Activated CD8-positive, alpha-beta memory T cell treated with anti-CD3 and anti-CD28 coated beads, Interleukin-2, amount 10 ng/mL, durations not matched to agents 7 days and 5 days (primary cell): ENCODE measurements at regions not wholly inside any gene's neighbourhood (a gene's known extent, or its start where the extent isn't known, plus 50 kb on each side); places are given as distances from the start of the nearest gene placed in this dataset.

Source experiments
- ATAC-seq: fragments of 150-1000 bp; cut with Tn5 transposase; one replicate; pipeline ENCODE4 v1.10.0; 2021; ENCODE audit warnings: moderate library complexity
- CTCF ChIA-PET: fragments of 350-600 bp; sonication (Branson Sonifier 250); formaldehyde crosslinking; loops from one replicate; lab custom pipeline; 2021; ENCODE audit warnings: antibody characterized with exemption; lab: Charles Lee
- DNase-seq: peaks from one replicate; pipeline ENCODE4 v3.0.0-alpha.2; 2020
- H3K27ac Mint-ChIP-seq: one replicate; pipeline ENCODE4 v1.8.0; 2021; ENCODE audit warnings: mild to moderate bottlenecking, mixed read lengths
- H3K27me3 Mint-ChIP-seq: one replicate; pipeline ENCODE4 v1.8.0; 2021; ENCODE audit warnings: mixed read lengths
- H3K36me3 Mint-ChIP-seq: one replicate; pipeline ENCODE4 v1.8.0; 2021; ENCODE audit warnings: mild to moderate bottlenecking, mixed read lengths
- H3K4me1 Mint-ChIP-seq: one replicate; pipeline ENCODE4 v1.8.0; 2021; ENCODE audit warnings: mixed read lengths
- H3K4me3 Mint-ChIP-seq: one replicate; pipeline ENCODE4 v1.8.0; 2021; ENCODE audit warnings: mild to moderate bottlenecking, moderate library complexity, mixed read lengths
- H3K9me3 Mint-ChIP-seq: one replicate; pipeline ENCODE4 v1.8.0; 2022; ENCODE audit warnings: low read depth, mixed read lengths

- H3K9me3 Mint-ChIP-seq = no peaks in the 10 kb centered on the region
- H3K36me3 Mint-ChIP-seq = no peaks in the 10 kb centered on the region
- ATAC-seq (no peak), DNase-seq (no peak)
- H3K27ac Mint-ChIP-seq = no peak overlapping the region
- no peak overlapping the region for H3K4me3 Mint-ChIP-seq
- H3K4me1 Mint-ChIP-seq = peaks cover 3% of the 10 kb centered on the region
- CTCF ChIA-PET = no interaction called here
- no peaks in the 10 kb centered on the region for H3K27me3 Mint-ChIP-seq
Measured at GRCh38 chr4:11194431-11194830, 234.3 kb downstream of the HS3ST1 start.

DNA sequence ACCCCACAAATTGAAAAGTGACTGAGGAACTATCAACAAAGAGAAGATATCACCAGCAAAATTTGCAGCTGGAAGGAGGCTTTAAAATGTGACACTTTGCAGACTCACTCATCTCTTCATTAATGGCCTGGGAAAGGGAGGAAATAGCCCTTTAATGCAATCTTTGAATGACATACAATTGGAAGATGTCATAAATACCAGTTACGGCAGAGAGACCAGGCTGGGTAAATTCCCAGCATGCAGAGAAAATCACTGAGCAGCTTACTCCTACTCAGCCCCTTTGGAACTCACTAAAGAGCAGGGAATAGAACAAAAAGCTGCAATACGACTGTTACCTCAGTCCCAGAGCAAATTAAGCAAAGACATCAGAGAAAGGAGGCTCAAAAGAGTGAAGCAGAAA lies 238.9 kb downstream of the HS3ST1 start:
- ATAC-seq (no peak), DNase-seq (no peak)
- H3K36me3 Mint-ChIP-seq = no peaks in the 10 kb centered on the region
- H3K4me1 Mint-ChIP-seq = peaks cover 3% of the 10 kb centered on the region
- no peaks in the 10 kb centered on the region for H3K9me3 Mint-ChIP-seq
- CTCF ChIA-PET = no interaction called here
- H3K27me3 Mint-ChIP-seq = no peaks in the 10 kb centered on the region
- H3K4me3 Mint-ChIP-seq = no peak overlapping the region
- H3K27ac Mint-ChIP-seq = no peak overlapping the region

DNA sequence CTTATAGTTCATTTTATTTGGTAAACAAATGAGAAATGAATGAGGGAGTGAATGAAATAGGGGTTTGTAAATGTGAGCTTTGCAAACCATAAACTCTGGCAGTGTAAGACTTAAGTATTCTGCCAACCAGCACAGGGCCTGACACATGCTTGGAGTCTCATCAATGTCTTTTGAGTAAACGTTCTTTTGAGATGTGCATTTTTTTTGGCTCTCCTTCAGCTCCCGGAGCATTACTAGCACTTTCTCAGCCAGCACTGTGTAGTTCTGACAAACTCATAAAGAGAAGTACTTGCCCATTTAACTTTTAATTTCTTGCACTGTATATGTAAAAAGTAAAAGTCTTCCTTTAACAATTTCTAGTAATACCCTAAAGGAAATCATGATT lies 245.3 kb downstream of the HS3ST1 start:
- DNase-seq = no peak
- H3K36me3 Mint-ChIP-seq = no peaks in the 10 kb centered on the region
- CTCF ChIA-PET = no interaction called here

GRCh38 chr4:11182586-11183355 lies 245.9 kb downstream of the HS3ST1 start:
- H3K36me3 Mint-ChIP-seq = no peaks in the 10 kb centered on the region
- peaks cover 2% of the 10 kb centered on the region for H3K9me3 Mint-ChIP-seq
- ATAC-seq (no peak), DNase-seq (no peak)
- H3K27ac Mint-ChIP-seq = no peak overlapping the region
- no peaks in the 10 kb centered on the region for H3K4me1 Mint-ChIP-seq
- CTCF ChIA-PET = no interaction called here
- H3K4me3 Mint-ChIP-seq = no peak overlapping the region
- H3K27me3 Mint-ChIP-seq = no peaks in the 10 kb centered on the region

More for the DNA sequence above, 245.3 kb downstream of the HS3ST1 start:
- Mint-ChIP-seq H3K27me3 (no peaks in the 10 kb centered on the region), H3K27ac (no peak overlapping the region), H3K4me3 (no peak overlapping the region), H3K9me3 (peaks cover 2% of the 10 kb centered on the region), H3K4me1 (no peaks in the 10 kb centered on the region)
- ATAC-seq = no peak

DNA sequence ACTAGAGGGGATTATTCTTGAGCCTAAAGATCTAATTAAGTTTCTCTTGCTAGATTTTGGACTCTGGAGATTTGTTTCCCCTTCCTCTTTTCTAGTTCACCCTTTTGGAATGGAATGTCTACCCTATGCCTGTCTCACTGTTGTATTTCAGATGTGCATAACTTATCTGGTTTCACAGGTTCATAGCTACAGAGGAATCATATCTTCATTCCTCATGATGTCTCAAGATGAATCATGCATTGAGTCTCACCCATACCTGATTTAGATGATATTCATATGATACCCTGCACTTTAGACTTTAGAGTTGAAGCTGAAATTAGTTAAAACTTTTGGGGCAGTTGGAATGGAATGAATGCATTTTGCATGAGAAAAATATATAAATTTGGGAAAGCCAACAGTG lies 246.7 kb downstream of the HS3ST1 start:
- no peaks in the 10 kb centered on the region for H3K4me1 Mint-ChIP-seq
- no peak overlapping the region for H3K27ac Mint-ChIP-seq
- CTCF ChIA-PET = no interaction called here
- no peak for ATAC-seq
- DNase-seq = no peak
- no peaks in the 10 kb centered on the region for H3K36me3 Mint-ChIP-seq
- peaks cover 2% of the 10 kb centered on the region for H3K9me3 Mint-ChIP-seq
- no peak overlapping the region for H3K4me3 Mint-ChIP-seq
- H3K27me3 Mint-ChIP-seq = no peaks in the 10 kb centered on the region

- H3K36me3 Mint-ChIP-seq = no peaks in the 10 kb centered on the region
- no peaks in the 10 kb centered on the region for H3K4me1 Mint-ChIP-seq
- no peak for DNase-seq
- no peak overlapping the region for H3K27ac Mint-ChIP-seq
- CTCF ChIA-PET = no interaction called here
- ATAC-seq = no peak
- H3K4me3 Mint-ChIP-seq = no peak overlapping the region
- no peaks in the 10 kb centered on the region for H3K27me3 Mint-ChIP-seq
- H3K9me3 Mint-ChIP-seq = peaks cover 2% of the 10 kb centered on the region
Measured at GRCh38 chr4:11179796-11180195, 248.9 kb downstream of the HS3ST1 start.

DNA sequence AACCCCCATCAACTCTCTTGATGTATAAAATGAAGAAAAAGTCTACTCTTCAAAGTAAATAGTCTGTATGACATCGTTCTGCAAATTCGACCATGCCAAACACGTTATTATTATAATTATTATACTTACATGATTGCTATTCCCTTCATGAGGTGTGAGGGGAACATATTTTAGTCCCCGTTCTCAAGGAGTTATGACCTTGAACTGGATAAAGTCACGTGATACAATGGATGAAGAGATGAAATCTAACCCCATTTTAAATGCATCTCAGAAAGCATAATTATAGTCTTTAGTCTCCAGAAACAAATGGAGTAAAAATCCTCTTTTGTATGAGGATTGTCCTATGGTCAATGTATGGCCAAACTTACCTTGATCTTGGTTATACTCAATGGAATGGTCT lies 250.3 kb downstream of the HS3ST1 start:
- Mint-ChIP-seq H3K27me3 (no peaks in the 10 kb centered on the region), H3K4me3 (no peak overlapping the region), H3K4me1 (no peaks in the 10 kb centered on the region), H3K36me3 (no peaks in the 10 kb centered on the region), H3K27ac (no peak overlapping the region), H3K9me3 (peaks cover 5% of the 10 kb centered on the region)
- DNase-seq (no peak), ATAC-seq (no peak)
- CTCF ChIA-PET = no interaction called here

- Mint-ChIP-seq H3K36me3 (no peaks in the 10 kb centered on the region), H3K4me1 (no peaks in the 10 kb centered on the region), H3K27me3 (no peaks in the 10 kb centered on the region), H3K9me3 (peaks cover 11% of the 10 kb centered on the region), H3K27ac (no peak overlapping the region), H3K4me3 (no peak overlapping the region)
- no peak for ATAC-seq
- CTCF ChIA-PET = no interaction called here
- DNase-seq = no peak
Measured at GRCh38 chr4:11175374-11175773, 253.3 kb downstream of the HS3ST1 start.

DNA sequence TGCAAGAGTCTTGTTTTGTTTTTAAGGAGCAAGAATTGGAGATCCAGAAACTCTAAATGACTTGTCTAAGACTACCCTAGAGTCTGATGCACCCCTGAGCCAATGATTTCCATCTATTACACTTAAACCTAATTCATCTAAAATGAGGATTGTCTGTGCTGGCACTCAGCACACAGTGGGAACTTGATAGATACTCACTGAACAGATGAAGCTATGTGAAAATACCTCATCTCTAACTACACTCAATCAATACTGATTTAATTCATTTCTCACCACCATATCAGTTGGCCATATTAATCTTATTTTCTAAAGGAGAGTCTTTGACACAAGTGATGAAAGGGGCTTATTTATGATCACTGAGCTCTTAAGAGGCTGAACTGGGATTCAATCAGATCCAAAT lies 262.1 kb downstream of the HS3ST1 start:
- CTCF ChIA-PET = no interaction called here
- H3K36me3 Mint-ChIP-seq = no peaks in the 10 kb centered on the region
- H3K9me3 Mint-ChIP-seq = no peaks in the 10 kb centered on the region
- no peak for ATAC-seq
- H3K27ac Mint-ChIP-seq = no peak overlapping the region
- no peak overlapping the region for H3K4me3 Mint-ChIP-seq
- H3K4me1 Mint-ChIP-seq = no peaks in the 10 kb centered on the region
- H3K27me3 Mint-ChIP-seq = no peaks in the 10 kb centered on the region
- no peak for DNase-seq

DNA sequence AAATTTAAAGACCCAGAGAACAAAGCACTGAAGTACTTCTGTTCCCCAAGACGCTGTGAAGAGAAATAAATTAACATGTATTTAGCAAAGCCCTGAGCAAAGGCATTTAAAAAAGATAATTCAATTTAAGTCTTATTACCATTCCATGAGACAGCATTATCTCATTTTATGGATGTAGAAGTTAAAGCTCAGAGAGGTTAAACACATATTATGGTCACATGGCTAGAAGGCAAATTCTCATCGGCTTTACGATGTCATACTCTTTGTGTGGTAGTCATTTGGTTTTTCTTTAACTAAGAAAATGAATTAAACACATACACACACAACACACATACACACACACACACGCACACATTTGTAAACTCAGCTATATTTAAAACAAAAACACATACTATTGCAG lies 262.7 kb downstream of the HS3ST1 start:
- Mint-ChIP-seq H3K9me3 (no peaks in the 10 kb centered on the region), H3K36me3 (no peaks in the 10 kb centered on the region)
- DNase-seq = no peak

DNA sequence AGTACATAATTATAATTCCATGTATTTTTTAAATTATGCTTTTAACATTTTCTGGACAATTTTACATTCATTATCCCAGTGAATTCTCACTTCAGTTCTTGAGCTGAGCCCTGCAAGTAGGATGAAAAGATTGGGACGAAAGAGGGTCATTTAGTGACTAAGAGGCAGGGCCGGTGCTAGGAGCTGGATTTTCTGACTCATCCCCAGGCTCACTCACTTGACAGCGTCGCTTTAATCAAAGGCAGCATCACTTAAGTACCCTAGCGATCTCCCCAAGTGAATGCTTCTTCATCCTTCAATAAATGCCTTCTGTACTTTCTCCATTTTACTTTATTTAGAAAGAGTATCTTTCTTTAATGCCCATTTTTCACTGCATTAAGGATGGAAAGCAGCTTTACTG lies 263.6 kb downstream of the HS3ST1 start:
- Mint-ChIP-seq H3K27ac (no peak overlapping the region), H3K36me3 (no peaks in the 10 kb centered on the region), H3K9me3 (no peaks in the 10 kb centered on the region), H3K27me3 (no peaks in the 10 kb centered on the region), H3K4me1 (no peaks in the 10 kb centered on the region), H3K4me3 (no peak overlapping the region)
- DNase-seq = no peak
- CTCF ChIA-PET = no interaction called here
- ATAC-seq = no peak

More for the DNA sequence above, 262.7 kb downstream of the HS3ST1 start:
- Mint-ChIP-seq H3K27ac (no peak overlapping the region), H3K27me3 (no peaks in the 10 kb centered on the region), H3K4me1 (no peaks in the 10 kb centered on the region), H3K4me3 (no peak overlapping the region)
- CTCF ChIA-PET = no interaction called here
- no peak for ATAC-seq

DNA sequence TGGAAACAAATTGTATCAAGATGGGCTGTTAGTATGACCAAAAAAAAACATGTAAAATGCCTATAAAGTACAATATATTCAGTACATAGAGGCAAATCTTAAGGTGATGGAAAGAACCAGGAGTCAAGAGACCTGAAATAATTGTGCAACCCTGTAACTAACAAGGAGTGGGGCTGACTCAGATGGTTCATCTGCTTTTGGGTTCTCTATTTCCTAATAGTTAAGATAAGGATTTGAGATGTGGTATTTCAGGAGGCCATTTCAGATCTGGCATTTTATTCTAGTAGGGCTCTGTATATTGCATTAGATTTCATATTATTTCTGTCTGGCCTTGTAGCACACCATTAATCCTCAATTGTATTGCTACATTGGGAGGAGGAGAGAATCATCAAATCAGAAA lies 268.4 kb downstream of the HS3ST1 start:
- H3K9me3 Mint-ChIP-seq = no peaks in the 10 kb centered on the region
- H3K36me3 Mint-ChIP-seq = no peaks in the 10 kb centered on the region
- H3K4me3 Mint-ChIP-seq = no peak overlapping the region
- no peaks in the 10 kb centered on the region for H3K27me3 Mint-ChIP-seq
- CTCF ChIA-PET = no interaction called here
- no peak for ATAC-seq
- H3K4me1 Mint-ChIP-seq = no peaks in the 10 kb centered on the region
- H3K27ac Mint-ChIP-seq = no peak overlapping the region
- DNase-seq = no peak

- Mint-ChIP-seq H3K4me1 (no peaks in the 10 kb centered on the region), H3K36me3 (no peaks in the 10 kb centered on the region), H3K27ac (no peak overlapping the region), H3K4me3 (no peak overlapping the region), H3K27me3 (no peaks in the 10 kb centered on the region), H3K9me3 (no peaks in the 10 kb centered on the region)
- DNase-seq (no peak), ATAC-seq (no peak)
- CTCF ChIA-PET = no interaction called here
Measured at GRCh38 chr4:11158971-11159370, 269.7 kb downstream of the HS3ST1 start.

DNA sequence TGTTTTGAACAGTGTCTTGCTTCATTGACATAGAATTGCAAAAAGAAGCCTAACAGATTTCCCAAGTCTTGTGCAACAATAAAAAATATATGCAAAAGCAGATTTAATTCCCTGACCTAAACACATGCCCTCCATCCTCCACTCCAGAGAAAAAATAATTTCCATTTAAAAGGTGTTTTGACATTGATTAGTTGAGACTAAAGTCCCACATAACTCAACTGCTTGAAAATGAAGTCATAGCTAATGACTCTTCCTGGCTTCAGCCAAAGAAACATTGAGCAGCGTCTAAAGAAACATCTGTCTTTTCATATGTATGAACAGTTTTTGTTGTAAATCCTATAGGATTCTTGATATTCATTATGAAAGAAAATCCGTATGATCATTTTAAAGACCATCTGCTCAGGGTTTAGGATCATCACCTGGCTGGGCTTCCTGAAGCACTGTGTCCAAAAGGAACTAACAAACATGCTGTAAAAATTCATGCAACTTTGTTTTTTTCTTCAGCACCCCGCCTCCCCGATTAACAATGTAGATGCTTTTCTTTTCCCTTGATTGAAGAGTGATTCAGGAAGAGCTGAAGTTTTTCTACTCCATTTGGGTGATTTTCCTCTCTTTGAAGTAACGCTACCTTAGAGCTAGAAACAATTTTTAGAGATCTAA lies 273.4 kb downstream of the HS3ST1 start:
- H3K9me3 Mint-ChIP-seq = no peaks in the 10 kb centered on the region
- H3K27me3 Mint-ChIP-seq = no peaks in the 10 kb centered on the region
- H3K27ac Mint-ChIP-seq = no peak overlapping the region
- no peaks in the 10 kb centered on the region for H3K36me3 Mint-ChIP-seq
- H3K4me3 Mint-ChIP-seq = no peak overlapping the region
- H3K4me1 Mint-ChIP-seq = no peaks in the 10 kb centered on the region
- ATAC-seq (no peak), DNase-seq (no peak)
- CTCF ChIA-PET = no interaction called here
